Small intestine (tissue), 7 donors: ENCODE measurements at regions not wholly inside any gene's neighbourhood (a gene's known extent, or its start where the extent isn't known, plus 50 kb on each side); places are given as distances from the start of the nearest gene placed in this dataset.
A peak's percentile ranks its signal among the peaks of the same experiment; 100 is the strongest.

ENCODE experiments used
- DNase-seq, 2 donors: peaks; one replicate each; pipeline versions ENCODE4 v3.0.0 to v3.0.0-alpha.2; 2013
- FAIRE-seq: peaks from 2 replicates; lab custom pipeline; 2012; peaks lifted over from hg19 to GRCh38; lab: Jason Lieb, UNC
- H3K27ac ChIP-seq, 3 donors: one replicate each; pipeline ENCODE4 v1.5.1; 2013; ENCODE audit warnings: low read length in 2 of 3, mild to moderate bottlenecking in 2 of 3, control low read depth in 1 of 3, inconsistent platforms in 1 of 3, low read depth in 1 of 3, moderate library complexity in 1 of 3
- H3K27me3 ChIP-seq, 3 donors: one replicate each; pipeline ENCODE4 v1.6.1; 2013; ENCODE audit warnings: low read length in 3 of 3, inconsistent platforms in 1 of 3; ENCODE audit not compliant: control insufficient read depth in 3 of 3, insufficient read depth in 3 of 3
- H3K36me3 ChIP-seq, 3 donors: one replicate each; pipeline ENCODE4 v1.6.1; 2013; ENCODE audit warnings: low read length in 3 of 3, inconsistent platforms in 1 of 3, low read depth in 1 of 3, mild to moderate bottlenecking in 1 of 3, moderate library complexity in 1 of 3; ENCODE audit not compliant: control insufficient read depth in 3 of 3, insufficient read depth in 2 of 3
- H3K4me1 ChIP-seq, 3 donors: one replicate each; pipeline ENCODE4 v1.6.1; 2013; ENCODE audit warnings: low read length in 2 of 3, inconsistent platforms in 1 of 3, low read depth in 1 of 3, mild to moderate bottlenecking in 1 of 3, moderate library complexity in 1 of 3; ENCODE audit not compliant: control insufficient read depth in 3 of 3, insufficient read depth in 2 of 3
- H3K4me3 ChIP-seq, 3 donors: one replicate each; pipeline ENCODE4 v1.5.1; 2013; ENCODE audit warnings: low read length in 3 of 3, control low read depth in 1 of 3, inconsistent platforms in 1 of 3, low read depth in 1 of 3, mild to moderate bottlenecking in 1 of 3, moderate library complexity in 1 of 3
- H3K9me3 ChIP-seq, 2 donors: one replicate each; pipeline ENCODE4 v1.6.1; 2013; ENCODE audit warnings: low read depth in 1 of 2, low read length in 1 of 2; ENCODE audit not compliant: control insufficient read depth in 2 of 2, insufficient read depth in 1 of 2
- WGBS, 3 donors: extraction: QIAGEN DNeasy Blood & Tissue Kit; methylation state at CpG; one replicate each; pipeline ENCODE4 v1.1.7; 2013; 5-methylcytosine and 5-hydroxymethylcytosine counted together
- donor health status: healthy with polysubstance abuse.
- donor health status: control.
- donor health status: control.
- donor health status: Bipolar disorder and iron deficiency.
- donor health status: healthy.

GRCh38 chr12:58489394-58489793, 430.9 kb downstream of the LRIG3 start:
- Histone ChIP-seq H3K27me3 (no peaks in the 10 kb centered on the region), H3K36me3 (no peaks in the 10 kb centered on the region), H3K27ac (no peak overlapping the region), H3K9me3 (no peaks in the 10 kb centered on the region), H3K4me3 (no peak overlapping the region), H3K4me1 (peaks cover 0 to 4% (median 0%) of the 10 kb centered on the region in 3 donors)
- DNase-seq (no peak), FAIRE-seq (no peak)
- WGBS, 3 donors = 55 to 71% (median 64%) methylated on average over 1 of the region's 1 CpG

DNA sequence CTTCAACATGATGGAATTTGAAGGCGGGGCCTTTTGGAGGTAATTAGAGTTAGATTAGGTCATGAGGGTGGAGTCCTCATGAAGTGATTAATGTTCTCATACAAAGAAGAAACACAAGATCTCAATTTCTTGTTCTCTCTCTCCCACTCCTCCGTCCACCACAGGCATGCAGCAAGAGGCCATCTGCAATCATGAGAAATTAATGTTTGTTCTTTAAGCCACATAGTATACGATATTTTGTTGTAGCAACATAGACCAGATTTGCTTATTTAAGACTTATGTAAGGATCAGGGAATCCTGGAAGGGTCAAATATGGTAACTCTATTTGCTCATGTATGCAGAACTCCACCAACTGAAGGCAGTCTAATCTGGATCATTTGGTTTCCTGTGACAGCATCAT, 429.0 kb downstream of the LRIG3 start:
- Histone ChIP-seq H3K27ac (no peak overlapping the region), H3K27me3 (no peaks in the 10 kb centered on the region), H3K4me1 (peaks cover 0 to 4% (median 0%) of the 10 kb centered on the region in 3 donors), H3K9me3 (no peaks in the 10 kb centered on the region), H3K36me3 (no peaks in the 10 kb centered on the region), H3K4me3 (no peak overlapping the region)
- DNase-seq = no peak
- no peak for FAIRE-seq
- WGBS, 3 donors = 64 to 80% (median 73%) methylated on average over 3 of the region's 3 CpGs

DNA sequence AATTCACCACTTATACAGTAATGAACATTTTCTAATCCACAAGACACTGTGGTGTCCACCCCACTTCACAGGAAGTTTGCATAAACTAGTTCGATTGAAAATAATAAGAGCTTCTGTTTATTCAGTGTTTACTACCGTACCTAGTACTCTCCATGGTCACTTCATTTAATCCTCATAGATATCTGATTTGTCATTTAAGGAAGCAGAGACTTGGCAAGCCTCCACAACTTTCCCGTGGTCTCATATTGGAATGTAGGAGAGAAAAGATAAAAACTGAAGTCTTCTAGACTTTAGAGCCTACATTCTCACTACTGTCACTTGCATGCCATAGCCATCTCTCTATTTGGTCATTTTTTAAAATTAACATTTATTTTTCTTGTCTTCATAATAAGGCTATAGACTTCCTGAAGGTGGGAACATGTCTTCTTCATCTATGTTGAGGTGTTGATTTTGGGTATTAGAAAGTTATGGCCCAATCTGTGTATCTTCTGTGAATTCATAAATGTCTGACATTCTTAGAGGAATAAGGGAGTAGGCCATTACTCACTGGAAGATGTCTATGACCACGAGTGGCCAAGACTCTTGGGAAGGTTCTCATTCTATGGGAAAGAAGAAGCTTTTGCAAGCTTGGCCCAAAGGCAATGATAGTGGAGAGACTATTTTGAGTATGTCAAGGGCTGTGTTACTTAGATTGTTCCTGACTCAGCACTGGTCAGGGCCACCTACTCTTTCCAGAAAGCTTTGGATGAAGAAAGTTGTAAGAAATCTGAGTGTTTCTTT, 423.7 kb downstream of the LRIG3 start:
- Histone ChIP-seq H3K4me3 (no peak overlapping the region), H3K9me3 (no peaks in the 10 kb centered on the region), H3K36me3 (no peaks in the 10 kb centered on the region), H3K4me1 (peaks cover 0 to 3% (median 0%) of the 10 kb centered on the region in 3 donors), H3K27me3 (no peaks in the 10 kb centered on the region), H3K27ac (no peak overlapping the region)
- DNase-seq (no peak), FAIRE-seq (no peak)
- 61 to 68% (median 66%) methylated on average over 4 of the region's 4 CpGs for WGBS, 3 donors

GRCh38 chr12:58500399-58500798, 419.9 kb downstream of the LRIG3 start:
- FAIRE-seq = no peak

GRCh38 chr12:58502226-58502625, 418.1 kb downstream of the LRIG3 start:
- 11 to 37% (median 21%) methylated on average over 1 of the region's 1 CpG for WGBS, 3 donors
- DNase-seq (peak; percentile 28 to 80), FAIRE-seq (no peak)
- Histone ChIP-seq H3K27ac (peak overlapping the region in 1 of 3 donors; percentile 92), H3K9me3 (no peaks in the 10 kb centered on the region), H3K36me3 (no peaks in the 10 kb centered on the region), H3K4me1 (peaks cover 0 to 20% (median 0%) of the 10 kb centered on the region in 3 donors), H3K27me3 (no peaks in the 10 kb centered on the region), H3K4me3 (no peak overlapping the region)

More at GRCh38 chr12:58500399-58500798, 419.9 kb downstream of the LRIG3 start:
- Histone ChIP-seq H3K4me3 (no peak overlapping the region), H3K9me3 (no peaks in the 10 kb centered on the region), H3K36me3 (no peaks in the 10 kb centered on the region), H3K27ac (no peak overlapping the region), H3K27me3 (no peaks in the 10 kb centered on the region), H3K4me1 (peaks cover 0 to 20% (median 0%) of the 10 kb centered on the region in 3 donors)
- 72 to 89% (median 89%) methylated on average over 2 of the region's 2 CpGs for WGBS, 3 donors
- DNase-seq = no peak

- DNase-seq (peak; percentile 13 to 92), FAIRE-seq (no peak)
- Histone ChIP-seq H3K36me3 (no peaks in the 10 kb centered on the region), H3K27me3 (no peaks in the 10 kb centered on the region), H3K27ac (peak overlapping the region in 1 of 3 donors; percentile 92), H3K4me3 (no peak overlapping the region), H3K4me1 (peaks cover 0 to 20% (median 0%) of the 10 kb centered on the region in 3 donors), H3K9me3 (no peaks in the 10 kb centered on the region)
- 7 to 41% (median 21%) methylated on average over 4 of the region's 4 CpGs for WGBS, 3 donors
Measured at GRCh38 chr12:58502841-58503240, 417.5 kb downstream of the LRIG3 start.

- FAIRE-seq = no peak
- no peak overlapping the region for H3K4me3 ChIP-seq
- H3K27me3 ChIP-seq = no peaks in the 10 kb centered on the region
- peaks cover 0 to 20% (median 0%) of the 10 kb centered on the region in 3 donors for H3K4me1 ChIP-seq
- no peaks in the 10 kb centered on the region for H3K36me3 ChIP-seq
- 83 to 87% (median 83%) methylated on average over 2 of the region's 2 CpGs for WGBS, 3 donors
- no peak for DNase-seq
- no peaks in the 10 kb centered on the region for H3K9me3 ChIP-seq
- H3K27ac ChIP-seq = no peak overlapping the region
Measured at GRCh38 chr12:58503731-58504130, 416.6 kb downstream of the LRIG3 start.

GRCh38 chr12:58504143-58504938, 416.0 kb downstream of the LRIG3 start:
- H3K27ac ChIP-seq = no peak overlapping the region
- no peak for FAIRE-seq
- no peaks in the 10 kb centered on the region for H3K36me3 ChIP-seq
- no peak overlapping the region for H3K4me3 ChIP-seq
- peak; percentile 5 to 41 for DNase-seq
- no peaks in the 10 kb centered on the region for H3K9me3 ChIP-seq
- peaks cover 0 to 20% (median 0%) of the 10 kb centered on the region in 3 donors for H3K4me1 ChIP-seq
- H3K27me3 ChIP-seq = no peaks in the 10 kb centered on the region
- 60 to 73% (median 61%) methylated on average over 5 of the region's 5 CpGs for WGBS, 3 donors
